Heart right ventricle (tissue), 16 donors: ENCODE measurements at regions not wholly inside any gene's neighbourhood (a gene's known extent, or its start where the extent isn't known, plus 50 kb on each side); places are given as distances from the start of the nearest gene placed in this dataset.

Experiments used
- ATAC-seq, 8 donors: fragments of 200-7000 bp; cut with Tn5 transposase; one replicate each; pipeline ENCODE4 v1.9.1; 2020; ENCODE audit warnings: mild to moderate bottlenecking in 8 of 8, moderate library complexity in 8 of 8, moderate number of reproducible peaks in 1 of 8
- DNase-seq, 2 donors: peaks; one replicate each; pipeline ENCODE4 v3.0.0-alpha.2; 2020
- H3K27ac ChIP-seq, 10 donors: fragments of 200-600 bp; sonication (generic) in 2 of 10; one replicate each; pipeline versions ENCODE4 v1.5.0 to v1.8.0; 2020 to 2022; ENCODE audit warnings: mild to moderate bottlenecking in 3 of 10
- H3K27me3 ChIP-seq, 7 donors: fragments of 200-600 bp; one replicate each; pipeline ENCODE4 v1.8.0; 2021 to 2022; ENCODE audit warnings: mild to moderate bottlenecking in 2 of 7
- H3K36me3 ChIP-seq, 9 donors: fragments of 200-600 bp; sonication (generic) in 1 of 9; one replicate each; pipeline versions ENCODE4 v1.5.0 to v1.8.0; 2020 to 2022; ENCODE audit warnings: mild to moderate bottlenecking in 2 of 9
- H3K4me1 ChIP-seq, 9 donors: fragments of 200-600 bp; sonication (generic) in 1 of 9; one replicate each; pipeline versions ENCODE4 v1.5.0 to v1.8.0; 2020 to 2022; ENCODE audit warnings: mild to moderate bottlenecking in 4 of 9
- H3K4me3 ChIP-seq, 10 donors: fragments of 200-600 bp; sonication (generic) in 2 of 10; one replicate each; pipeline versions ENCODE4 v1.5.0 to v1.8.0; 2020 to 2022; ENCODE audit warnings: mild to moderate bottlenecking in 7 of 10, moderate library complexity in 2 of 10
- H3K9me3 ChIP-seq, 11 donors: fragments of 200-600 bp in 10 of 11; sonication (generic) in 2 of 11; one replicate each; pipeline versions ENCODE4 v1.5.0 to v1.8.0; 2013 to 2022; ENCODE audit warnings: mild to moderate bottlenecking in 2 of 11, control low read depth in 1 of 11, moderate library complexity in 1 of 11
- WGBS, 2 donors: extraction: QIAGEN DNeasy Blood & Tissue Kit; methylation state at CpG; one replicate each; pipeline ENCODE4 v1.1.7; 2013; ENCODE audit warnings: inconsistent platforms in 1 of 2; 5-methylcytosine and 5-hydroxymethylcytosine counted together
- intact Hi-C, 10 donors: fragments of 100-400 bp; cut with DNase I; formaldehyde crosslinking; loops; one replicate each; pipeline versions ENCODE4 v1.11.1 to v1.14.2; 2022
- TF ChIP-seq, protein P1 (sequence below), 9 donors: fragments of 200-600 bp; sonication (generic) in 2 of 9; IDR thresholded peaks; one replicate each; pipeline versions ENCODE4 v1.5.0 to v1.8.0; 2021 to 2022; ENCODE audit warnings: antibody characterized with exemption in 9 of 9, mild to moderate bottlenecking in 5 of 9, moderate library complexity in 1 of 9
- donor health status: Arrhythmogenic right ventricular cardiomyopathy.
- donor health status: ischemic (EF 13 %, LVEDD 7.1; RV severe dilation, severe dysfunction).
- donor health status: healthy with polysubstance abuse.
- donor health status: DM: no; HTN: yes; CAD: no.
- donor health status: DM: no; HTN: no; CAD: no.
- donor health status: ischemic (EF 25% LVEDD 6.9; RV normal size, moderate dysfunction).
- donor health status: ischemic (EF 25% LVEDD 5.7; RV mildly dilated, moderate dysfunction).
- donor health status: healthy.
- donor health status: DM: yes; HTN: yes; CAD: no.
- donor health status: Ischemic cardiomyopathy.
- donor health status: ischemic (EF 35%, LVEDD 5.7; RV mildly dilated, moderate dysfunction).
- donor health status: nonischemic (EF 11% LVEDD 7.7; RV severe dilation, severe dysfunction).
- donor health status: DM: yes; HTN: yes; CAD: no.
- donor health status: PGD.
- donor health status: ischemic (EF 29% LVEDD 5.4; RV normal size, mild dysfunction).
- donor health status: nonischemic (EF 23%, LVEDD 6.1; RV moderate dilation, normal function).

DNA sequence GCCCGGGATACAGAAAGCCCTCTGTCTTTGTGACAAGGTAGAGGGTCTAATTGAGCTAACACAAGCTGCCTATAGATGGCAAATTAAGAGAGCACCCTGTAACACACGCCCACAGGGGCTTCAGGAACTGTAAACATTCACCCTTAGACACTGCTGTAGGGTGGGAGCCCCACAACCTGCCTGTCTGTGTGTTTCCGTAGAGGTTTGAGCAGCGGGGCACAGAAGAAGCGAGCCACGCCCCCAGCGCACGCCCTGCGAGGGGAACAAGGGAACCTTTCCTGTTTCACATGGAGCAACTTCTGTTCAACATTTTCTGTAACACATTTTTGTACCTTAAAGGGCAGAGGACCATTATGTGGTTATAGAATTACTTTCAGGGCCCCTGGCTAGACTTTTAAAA lies 231.7 kb upstream of the EXOC2 start:
- intact Hi-C loops, result no loop called here
- 83 to 85% methylated on average over 9 of the region's 9 CpGs for WGBS, 2 donors
- Histone ChIP-seq H3K36me3 (no peaks in the 10 kb centered on the region), H3K27ac (no peak overlapping the region), H3K9me3 (peaks cover 0 to 25% (median 16%) of the 10 kb centered on the region in 11 donors), H3K4me1 (no peaks in the 10 kb centered on the region), H3K4me3 (no peak overlapping the region), H3K27me3 (peaks cover 0 to 35% (median 17%) of the 10 kb centered on the region in 7 donors)
- TF ChIP-seq, protein P1, sequence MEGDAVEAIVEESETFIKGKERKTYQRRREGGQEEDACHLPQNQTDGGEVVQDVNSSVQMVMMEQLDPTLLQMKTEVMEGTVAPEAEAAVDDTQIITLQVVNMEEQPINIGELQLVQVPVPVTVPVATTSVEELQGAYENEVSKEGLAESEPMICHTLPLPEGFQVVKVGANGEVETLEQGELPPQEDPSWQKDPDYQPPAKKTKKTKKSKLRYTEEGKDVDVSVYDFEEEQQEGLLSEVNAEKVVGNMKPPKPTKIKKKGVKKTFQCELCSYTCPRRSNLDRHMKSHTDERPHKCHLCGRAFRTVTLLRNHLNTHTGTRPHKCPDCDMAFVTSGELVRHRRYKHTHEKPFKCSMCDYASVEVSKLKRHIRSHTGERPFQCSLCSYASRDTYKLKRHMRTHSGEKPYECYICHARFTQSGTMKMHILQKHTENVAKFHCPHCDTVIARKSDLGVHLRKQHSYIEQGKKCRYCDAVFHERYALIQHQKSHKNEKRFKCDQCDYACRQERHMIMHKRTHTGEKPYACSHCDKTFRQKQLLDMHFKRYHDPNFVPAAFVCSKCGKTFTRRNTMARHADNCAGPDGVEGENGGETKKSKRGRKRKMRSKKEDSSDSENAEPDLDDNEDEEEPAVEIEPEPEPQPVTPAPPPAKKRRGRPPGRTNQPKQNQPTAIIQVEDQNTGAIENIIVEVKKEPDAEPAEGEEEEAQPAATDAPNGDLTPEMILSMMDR (IDR thresholded peaks at IDR 0.05), result no peak
- ATAC-seq (no peak), DNase-seq (no peak)

DNA sequence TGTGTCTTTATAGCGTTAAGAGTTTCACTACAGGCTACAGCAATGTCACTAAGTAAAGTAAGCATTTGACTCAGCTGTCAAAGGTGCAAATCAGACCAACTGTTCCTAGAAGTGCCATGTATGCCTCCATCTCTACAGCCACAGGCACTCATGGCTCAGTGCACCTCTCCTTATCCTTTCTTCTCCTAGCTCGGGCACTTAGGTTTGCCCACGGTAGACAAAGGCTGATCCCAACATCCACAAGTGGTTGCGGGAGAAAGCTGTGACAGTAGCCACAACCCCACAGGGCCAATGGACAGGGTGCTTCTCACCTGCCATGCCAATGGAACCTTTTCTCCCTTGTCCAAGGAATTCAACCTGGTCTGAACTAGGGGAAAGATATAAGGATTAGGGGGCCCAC lies 228.5 kb upstream of the EXOC2 start:
- 77 to 96% methylated on average over 4 of the region's 4 CpGs for WGBS, 2 donors
- intact Hi-C loops, result no loop called here
- TF ChIP-seq, protein P1 (IDR thresholded peaks at IDR 0.05), result no peak
- H3K36me3 ChIP-seq, result no peaks in the 10 kb centered on the region
- no peak overlapping the region for H3K27ac ChIP-seq
- peaks cover 0 to 42% (median 16%) of the 10 kb centered on the region in 11 donors for H3K9me3 ChIP-seq
- H3K4me3 ChIP-seq, result no peak overlapping the region
- ATAC-seq, result no peak
- no peak for DNase-seq
- H3K4me1 ChIP-seq, result no peaks in the 10 kb centered on the region
- peaks cover 0 to 39% (median 13%) of the 10 kb centered on the region in 7 donors for H3K27me3 ChIP-seq

DNA sequence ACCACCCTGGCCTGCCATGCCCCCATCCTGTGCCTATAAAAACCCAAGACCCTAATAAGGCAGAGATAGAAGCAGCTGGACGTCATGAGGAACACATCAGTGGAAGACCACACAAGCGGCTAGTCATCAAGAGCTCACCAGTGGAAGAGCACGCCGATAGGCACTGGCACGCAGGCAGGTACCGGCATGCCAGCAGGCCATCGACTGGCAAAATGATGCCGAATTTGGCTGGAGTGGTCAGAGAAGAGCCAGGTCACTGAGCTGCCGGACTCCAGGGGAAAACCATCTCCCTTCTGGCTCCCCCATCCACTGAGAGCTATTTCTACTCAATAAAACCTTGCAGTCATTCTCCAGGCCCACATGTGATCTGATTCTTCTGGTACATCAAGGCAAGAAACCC lies 227.6 kb upstream of the EXOC2 start:
- Histone ChIP-seq H3K27ac (no peak overlapping the region), H3K4me3 (no peak overlapping the region), H3K36me3 (no peaks in the 10 kb centered on the region), H3K4me1 (no peaks in the 10 kb centered on the region), H3K27me3 (peaks cover 0 to 30% (median 7%) of the 10 kb centered on the region in 7 donors), H3K9me3 (peaks cover 0 to 42% (median 16%) of the 10 kb centered on the region in 11 donors)
- intact Hi-C loops, result no loop called here
- no peak for ATAC-seq
- TF ChIP-seq, protein P1 (IDR thresholded peaks at IDR 0.05), result no peak
- no peak for DNase-seq
- WGBS, 2 donors, result 87 to 89% methylated on average over 9 of the region's 9 CpGs

DNA sequence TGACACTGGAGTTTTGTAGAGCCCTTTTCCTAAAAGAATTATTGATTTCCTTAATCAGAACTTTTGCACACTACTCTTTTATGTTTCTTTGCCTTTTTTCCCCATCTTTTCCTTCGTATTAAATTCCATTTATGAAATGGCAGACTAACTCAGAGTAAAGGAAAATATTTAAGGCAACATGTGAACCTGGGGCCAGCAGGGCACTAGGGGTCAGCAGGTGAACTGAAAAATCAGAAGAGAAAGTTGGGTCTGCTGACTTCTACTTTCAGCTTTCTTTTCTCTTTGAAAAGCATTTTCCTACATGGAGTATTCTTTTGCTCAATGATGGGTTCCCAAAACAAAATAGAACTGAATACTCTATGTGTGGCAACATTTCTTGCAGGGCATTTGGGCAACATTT lies 226.6 kb upstream of the EXOC2 start:
- H3K9me3 ChIP-seq, result peaks cover 0 to 42% (median 16%) of the 10 kb centered on the region in 11 donors
- H3K27ac ChIP-seq, result no peak overlapping the region
- H3K4me3 ChIP-seq, result no peak overlapping the region
- H3K4me1 ChIP-seq, result no peaks in the 10 kb centered on the region
- TF ChIP-seq, protein P1 (IDR thresholded peaks at IDR 0.05), result no peak
- H3K27me3 ChIP-seq, result peaks cover 0 to 26% (median 9%) of the 10 kb centered on the region in 7 donors
- WGBS, 2 donors, result 63 to 83% methylated on average over 1 of the region's 1 CpG
- H3K36me3 ChIP-seq, result no peaks in the 10 kb centered on the region
- DNase-seq, result no peak
- ATAC-seq, result no peak
- intact Hi-C loops, result loop anchor here in 7 of 10 donors (5.0 to 10.0 kb wide), 4 partner anchors 455 to 475 kb away; partner anchors contain the start of gene FOXF2 (in 4 of the 7)
